Erythroblast (primary cell): ENCODE measurements at regions not wholly inside any gene's neighbourhood (a gene's known extent, or its start where the extent isn't known, plus 50 kb on each side); places are given as distances from the start of the nearest gene placed in this dataset.

Experiments used
- GATA1 ChIP-seq: IDR thresholded peaks from 2 replicates; pipeline ENCODE4 v1.6.1; 2011; ENCODE audit warnings: low read depth, mild to moderate bottlenecking, control low read depth, low read length, moderate library complexity
- POLR2A ChIP-seq: IDR thresholded peaks from 2 replicates; pipeline ENCODE4 v1.6.1; 2011; ENCODE audit warnings: mild to moderate bottlenecking, low read length

GRCh38 chr1:232339073-232339472 is 290.9 kb downstream of the SIPA1L2 start:
- TF ChIP-seq POLR2A (no peak), GATA1 (no peak)
